T-cell (primary cell): ENCODE measurements at regions not wholly inside any gene's neighbourhood (a gene's known extent, or its start where the extent isn't known, plus 50 kb on each side); places are given as distances from the start of the nearest gene placed in this dataset.

Experiments used
- ATAC-seq, 4 experiments: fragments of 200-7000 bp in 3 of 4; fragments of 150-1000 bp in 1 of 4; cut with Tn5 transposase; replicated peaks in 1 of 4; 1 replicate in 3 of 4; 2 replicates in 1 of 4; pipeline ENCODE4 v1.10.0; 2021; ENCODE audit warnings: moderate library complexity in 3 of 4, mild to moderate bottlenecking in 2 of 4, moderate number of reproducible peaks in 1 of 4
- CTCF ChIA-PET, 2 donors: fragments of 300-600 bp; sonication (Branson Sonifier 250); formaldehyde crosslinking; loops; one replicate each; lab custom pipeline; 2022; ENCODE audit warnings: antibody characterized with exemption in 2 of 2; lab: Charles Lee
- POLR2A ChIA-PET, 2 donors: fragments of 300-600 bp; sonication (Branson Sonifier 250); formaldehyde crosslinking; loops; one replicate each; lab custom pipeline; 2022; ENCODE audit warnings: antibody characterized with exemption in 2 of 2; lab: Charles Lee
- DNase-seq, 35 experiments: peaks; one replicate each; pipeline versions ENCODE4 v3.0.0 to v3.0.0-alpha.2; 2013 to 2023
- H3K27ac ChIP-seq: one replicate; pipeline ENCODE4 v1.5.1; 2013; ENCODE audit warnings: low read length
- H3K27me3 ChIP-seq, 2 experiments: replicated peaks in 1 of 2; 1 replicate in 1 of 2; 2 replicates in 1 of 2; pipeline versions ENCODE4 v1.6.1 to v1.7.0; 2013; ENCODE audit warnings: low read length in 1 of 2, mixed read lengths in 1 of 2; ENCODE audit not compliant: control insufficient read depth in 2 of 2, insufficient read depth in 2 of 2; ENCODE audit errors: extremely low read depth in 1 of 2
- H3K36me3 ChIP-seq, 2 donors: 1 replicate in 1 of 2; 2 replicates in 1 of 2; pipeline versions ENCODE4 v1.6.1 to v1.7.0; 2013; ENCODE audit warnings: low read length in 1 of 2; ENCODE audit not compliant: control insufficient read depth in 2 of 2, insufficient read depth in 1 of 2; ENCODE audit errors: extremely low read depth in 1 of 2
- H3K4me1 ChIP-seq, 2 experiments: 1 replicate in 1 of 2; 2 replicates in 1 of 2; pipeline versions ENCODE4 v1.6.1 to v1.7.0; 2013; ENCODE audit warnings: low read length in 2 of 2, mixed read lengths in 1 of 2; ENCODE audit not compliant: insufficient read depth in 2 of 2, control insufficient read depth in 1 of 2; ENCODE audit errors: extremely low read depth in 1 of 2
- H3K4me3 ChIP-seq, 2 donors: 1 replicate in 1 of 2; 2 replicates in 1 of 2; pipeline versions ENCODE4 v1.5.1 to v1.7.0; 2013; ENCODE audit warnings: mild to moderate bottlenecking in 2 of 2, low read length in 1 of 2, moderate library complexity in 1 of 2; ENCODE audit not compliant: control insufficient read depth in 1 of 2; ENCODE audit errors: extremely low read depth in 1 of 2
- H3K9me3 ChIP-seq: 2 replicates; pipeline ENCODE4 v1.7.0; 2013
- H3K27ac Mint-ChIP-seq, 2 donors: one replicate each; pipeline ENCODE4 v1.8.0; 2020 to 2021; ENCODE audit warnings: mild to moderate bottlenecking in 2 of 2, mixed read lengths in 2 of 2
- H3K27me3 Mint-ChIP-seq, 2 donors: one replicate each; pipeline ENCODE4 v1.8.0; 2021 to 2022; ENCODE audit warnings: mixed read lengths in 2 of 2
- H3K36me3 Mint-ChIP-seq: one replicate; pipeline ENCODE4 v1.8.0; 2021; ENCODE audit warnings: mixed read lengths
- H3K4me1 Mint-ChIP-seq, 3 donors: one replicate each; pipeline ENCODE4 v1.8.0; 2020 to 2022; ENCODE audit warnings: mixed read lengths in 3 of 3, mild to moderate bottlenecking in 1 of 3
- H3K4me3 Mint-ChIP-seq, 3 donors: one replicate each; pipeline ENCODE4 v1.8.0; 2020 to 2022; ENCODE audit warnings: mild to moderate bottlenecking in 3 of 3, mixed read lengths in 3 of 3, moderate library complexity in 3 of 3
- H3K9me3 Mint-ChIP-seq, 3 donors: one replicate each; pipeline ENCODE4 v1.8.0; 2020 to 2022; ENCODE audit warnings: mixed read lengths in 3 of 3
- WGBS: methylation state at CpG from one replicate; pipeline ENCODE4 v1.1.5; 2013; ENCODE audit warnings: missing lambda C conversion rate; ENCODE audit not compliant: insufficient coverage; 5-methylcytosine and 5-hydroxymethylcytosine counted together

GRCh38 chr3:13197281-13197680, 124.1 kb upstream of the IQSEC1 start:
- whole genome bisulfite sequencing, result 95% methylated on average over 12 of the region's 12 CpGs
- Mint-ChIP-seq H3K9me3 (no peaks in the 10 kb centered on the region), H3K27me3 (peaks cover 7 to 10% of the 10 kb centered on the region in 2 donors), H3K27ac (no peak overlapping the region), H3K4me3 (no peak overlapping the region), H3K36me3 (no peaks in the 10 kb centered on the region), H3K4me1 (peaks cover 8 to 26% (median 22%) of the 10 kb centered on the region in 3 donors)
- Histone ChIP-seq H3K27ac (no peak overlapping the region), H3K27me3 (peaks cover 2 to 50% of the 10 kb centered on the region in 2 experiments), H3K36me3 (no peaks in the 10 kb centered on the region), H3K4me3 (no peak overlapping the region), H3K4me1 (peaks cover 3 to 11% of the 10 kb centered on the region in 2 experiments), H3K9me3 (no peaks in the 10 kb centered on the region)
- ChIA-PET POLR2A (no interaction called here), CTCF (no interaction called here)
- DNase-seq, result no peak
- ATAC-seq, result no peak

GRCh38 chr3:13195374-13195773, 122.1 kb upstream of the IQSEC1 start:
- H3K36me3 ChIP-seq, result no peaks in the 10 kb centered on the region
- ChIA-PET CTCF (no interaction called here), POLR2A (no interaction called here)
- Mint-ChIP-seq H3K36me3 (no peaks in the 10 kb centered on the region), H3K27ac (no peak overlapping the region), H3K27me3 (peaks cover 6 to 8% of the 10 kb centered on the region in 2 donors), H3K4me3 (no peak overlapping the region), H3K4me1 (peaks cover 8 to 35% (median 22%) of the 10 kb centered on the region in 3 donors), H3K9me3 (no peaks in the 10 kb centered on the region)
- ATAC-seq (no peak), DNase-seq (no peak)
- H3K4me3 ChIP-seq, result no peak overlapping the region
- H3K9me3 ChIP-seq, result no peaks in the 10 kb centered on the region
- peaks cover 0 to 47% of the 10 kb centered on the region in 2 experiments for H3K27me3 ChIP-seq
- WGBS, result 92% methylated on average over 2 of the region's 6 CpGs
- H3K27ac ChIP-seq, result no peak overlapping the region
- peaks cover 3 to 11% of the 10 kb centered on the region in 2 experiments for H3K4me1 ChIP-seq

- peaks cover 3 to 19% of the 10 kb centered on the region in 2 experiments for H3K4me1 ChIP-seq
- Mint-ChIP-seq H3K9me3 (peaks cover 0 to 2% (median 0%) of the 10 kb centered on the region in 3 donors), H3K27ac (no peak overlapping the region), H3K36me3 (no peaks in the 10 kb centered on the region), H3K27me3 (peaks cover 3 to 6% of the 10 kb centered on the region in 2 donors), H3K4me1 (peaks cover 12 to 42% (median 26%) of the 10 kb centered on the region in 3 donors), H3K4me3 (no peak overlapping the region)
- ChIA-PET CTCF (no interaction called here), POLR2A (no interaction called here)
- WGBS, result 76% methylated on average over 17 of the region's 22 CpGs
- ATAC-seq (no peak), DNase-seq (no peak)
- no peaks in the 10 kb centered on the region for H3K9me3 ChIP-seq
- no peaks in the 10 kb centered on the region for H3K36me3 ChIP-seq
- peaks cover 0 to 47% of the 10 kb centered on the region in 2 experiments for H3K27me3 ChIP-seq
- H3K27ac ChIP-seq, result no peak overlapping the region
- H3K4me3 ChIP-seq, result no peak overlapping the region
These were observed 121.3 kb upstream of the IQSEC1 start for GRCh38 chr3:13194285-13195209.

- peaks cover 0 to 42% of the 10 kb centered on the region in 2 experiments for H3K27me3 ChIP-seq
- Mint-ChIP-seq H3K4me1 (peaks cover 19 to 49% (median 32%) of the 10 kb centered on the region in 3 donors), H3K4me3 (no peak overlapping the region), H3K9me3 (peaks cover 0 to 5% (median 0%) of the 10 kb centered on the region in 3 donors), H3K36me3 (no peaks in the 10 kb centered on the region), H3K27ac (no peak overlapping the region), H3K27me3 (peaks cover 3 to 6% of the 10 kb centered on the region in 2 donors)
- peaks cover 6 to 28% of the 10 kb centered on the region in 2 experiments for H3K4me1 ChIP-seq
- no peaks in the 10 kb centered on the region for H3K9me3 ChIP-seq
- no peak overlapping the region for H3K27ac ChIP-seq
- WGBS, result 67% methylated on average over 13 of the region's 17 CpGs
- ChIA-PET CTCF (no interaction called here), POLR2A (no interaction called here)
- ATAC-seq (no peak), DNase-seq (no peak)
- H3K4me3 ChIP-seq, result no peak overlapping the region
- H3K36me3 ChIP-seq, result no peaks in the 10 kb centered on the region
These were observed 120.4 kb upstream of the IQSEC1 start for GRCh38 chr3:13193320-13194284.

- peaks cover 6 to 30% of the 10 kb centered on the region in 2 experiments for H3K4me1 ChIP-seq
- ChIA-PET CTCF (interaction anchor here in 1 of 2 donors (0.6 kb wide), 1 partner anchor 642 kb away, joined by 3 read pairs; no protein-coding TSS in a partner anchor), POLR2A (no interaction called here)
- H3K4me3 ChIP-seq, result no peak overlapping the region
- Mint-ChIP-seq H3K27me3 (peaks cover 3 to 6% of the 10 kb centered on the region in 2 donors), H3K4me1 (peaks cover 19 to 56% (median 32%) of the 10 kb centered on the region in 3 donors), H3K36me3 (no peaks in the 10 kb centered on the region), H3K9me3 (peaks cover 0 to 5% (median under 1%) of the 10 kb centered on the region in 3 donors), H3K4me3 (no peak overlapping the region), H3K27ac (no peak overlapping the region)
- 88% methylated on average over 16 of the region's 16 CpGs for WGBS
- ATAC-seq (no peak), DNase-seq (no peak)
- H3K36me3 ChIP-seq, result no peaks in the 10 kb centered on the region
- H3K27ac ChIP-seq, result no peak overlapping the region
- peaks cover 0 to 41% of the 10 kb centered on the region in 2 experiments for H3K27me3 ChIP-seq
- no peaks in the 10 kb centered on the region for H3K9me3 ChIP-seq
These were observed 119.4 kb upstream of the IQSEC1 start for GRCh38 chr3:13192471-13193213.
